Transverse colon (tissue), 4 donors: ENCODE measurements at regions not wholly inside any gene's neighbourhood (a gene's known extent, or its start where the extent isn't known, plus 50 kb on each side); places are given as distances from the start of the nearest gene placed in this dataset.

Experiments
- CTCF ChIP-seq, 5 experiments: fragments of 200-600 bp in 3 of 5; fragments of 450-650 bp in 2 of 5; sonication (generic) in 3 of 5; IDR thresholded peaks; 1 replicate in 2 of 5; 2 replicates in 3 of 5; pipeline ENCODE4 v1.5.1; 2016 to 2017; ENCODE audit warnings: antibody characterized with exemption in 5 of 5, inconsistent platforms in 3 of 5, mild to moderate bottlenecking in 2 of 5, moderate library complexity in 1 of 5
- EP300 ChIP-seq: sonication (generic); formaldehyde crosslinking; IDR thresholded peaks from one replicate; pipeline ENCODE4 v1.6.1; 2017; ENCODE audit warnings: antibody characterized with exemption, low read depth
- POLR2A ChIP-seq: fragments of 450-650 bp; IDR thresholded peaks from one replicate; pipeline ENCODE4 v1.6.1; 2016; ENCODE audit warnings: antibody characterized with exemption, mild to moderate bottlenecking, moderate library complexity
- POLR2AphosphoS5 ChIP-seq, 3 donors: sonication (generic); formaldehyde crosslinking; IDR thresholded peaks; one replicate each; pipeline ENCODE4 v1.6.1; 2016; ENCODE audit warnings: antibody characterized with exemption in 3 of 3

GRCh38 chr12:28711421-28711820 is 437.7 kb upstream of the FAR2 start:
- TF ChIP-seq POLR2A (no peak), CTCF (IDR thresholded peaks at IDR 0.05) (no peak), POLR2AphosphoS5 (IDR thresholded peaks at IDR 0.05) (no peak), EP300 (no peak)
